ENCODE measurements at regions not wholly inside any gene's neighbourhood (a gene's known extent, or its start where the extent isn't known, plus 50 kb on each side); places are given as distances from the start of the nearest gene placed in this dataset.
A peak's percentile ranks its signal among the peaks of the same experiment; 100 is the strongest.

DNA sequence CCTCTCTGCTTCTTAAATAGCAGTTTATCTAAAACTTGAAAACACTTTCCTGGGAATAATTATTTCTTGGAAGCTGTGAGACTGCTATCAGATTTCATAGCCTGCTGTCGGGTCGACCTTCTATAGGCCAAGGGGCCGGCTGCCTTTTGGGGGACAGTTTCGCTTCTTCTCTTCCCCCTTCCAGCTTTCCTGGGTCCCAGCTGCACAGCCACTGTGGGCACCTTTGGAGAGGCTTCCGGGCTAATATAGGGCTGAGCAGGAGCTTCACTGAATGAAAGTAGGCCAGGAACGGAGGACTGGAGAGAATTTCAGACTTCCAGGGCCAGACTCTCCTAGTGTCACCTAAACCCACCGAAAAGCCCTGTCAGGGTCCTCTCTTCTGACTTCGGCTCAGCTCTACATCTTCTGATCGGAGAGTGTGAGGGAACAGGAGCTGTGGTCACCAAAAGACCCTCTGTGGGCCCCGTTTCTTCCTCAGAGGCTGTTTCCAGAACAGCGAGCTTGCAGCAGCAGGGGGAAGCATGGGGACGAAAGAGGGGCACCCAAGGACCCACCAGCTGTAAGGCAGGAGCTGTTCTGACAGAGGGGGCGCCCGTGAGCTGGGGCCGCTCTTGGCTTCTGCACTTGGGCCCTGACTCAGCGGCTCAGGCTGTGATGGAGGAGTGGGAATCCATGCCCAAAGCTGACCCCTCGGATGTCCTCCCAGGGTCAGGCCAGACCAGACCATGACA, 620.6 kb downstream of the BCOR start:
- intact Hi-C loops (cut with DNase I), result loop anchor here in 1 of 10 donors (10.0 kb wide), 1 partner anchor 618 kb away; the partner anchor contains the start of gene BCOR
- WGBS, 2 donors, result 56 to 74% methylated on average over 16 to 17 of the region's 17 CpGs

GRCh38 chrX:39477762-39478120, 620.0 kb downstream of the BCOR start:
- Histone ChIP-seq H3K9me3 (no peaks in the 10 kb centered on the region), H3K4me1 (peaks cover 0 to 30% (median 7%) of the 10 kb centered on the region in 9 donors), H3K27ac (peak overlapping the region in 8 of 10 donors; percentile 23 to 67 (median 62)), H3K27me3 (peaks cover 0 to 23% (median 0%) of the 10 kb centered on the region in 7 donors), H3K36me3 (no peaks in the 10 kb centered on the region), H3K4me3 (no peak overlapping the region)
- ATAC-seq, result peak; percentile 80 to 91 (median 88)
- TF ChIP-seq CTCF (IDR thresholded peaks at IDR 0.05), result no peak
- intact Hi-C loops (cut with DNase I), result loop anchor here in 1 of 10 donors (10.0 kb wide), 1 partner anchor 617 kb away; the partner anchor contains the start of gene BCOR
- DNase-seq, result peak; percentile 77 to 78
- 4 to 7% methylated on average over 15 of the region's 15 CpGs for WGBS, 2 donors

More for the DNA sequence above, 620.6 kb downstream of the BCOR start:
- H3K9me3 ChIP-seq, result no peaks in the 10 kb centered on the region
- peaks cover 0 to 30% (median 7%) of the 10 kb centered on the region in 9 donors for H3K4me1 ChIP-seq
- peak overlapping the region; percentile 16 to 67 (median 61) for H3K27ac ChIP-seq
- DNase-seq (no peak), ATAC-seq (peak in 2 of 8 donors; percentile 13 to 55)
- H3K36me3 ChIP-seq, result no peaks in the 10 kb centered on the region
- H3K4me3 ChIP-seq, result no peak overlapping the region
- H3K27me3 ChIP-seq, result peaks cover 0 to 23% (median 0%) of the 10 kb centered on the region in 7 donors
- TF ChIP-seq CTCF (IDR thresholded peaks at IDR 0.05), result peak in 6 of 9 donors; percentile 23 to 42 (median 30)

GRCh38 chrX:39479856-39480255, 617.9 kb downstream of the BCOR start:
- Histone ChIP-seq H3K4me3 (no peak overlapping the region), H3K9me3 (peaks cover 0 to 4% (median 0%) of the 10 kb centered on the region in 11 donors), H3K4me1 (peaks cover 0 to 30% (median 7%) of the 10 kb centered on the region in 9 donors), H3K27ac (no peak overlapping the region), H3K27me3 (peaks cover 0 to 8% (median 0%) of the 10 kb centered on the region in 7 donors), H3K36me3 (no peaks in the 10 kb centered on the region)
- DNase-seq, result no peak
- intact Hi-C loops (cut with DNase I), result loop anchor here in 2 of 10 donors (10.0 kb wide), 2 partner anchors 55 to 615 kb away; partner anchors contain the start of gene BCOR (in 1 of the 2)
- 91 to 98% methylated on average over 4 of the region's 4 CpGs for WGBS, 2 donors
- no peak for ATAC-seq
- no peak for TF ChIP-seq CTCF (IDR thresholded peaks at IDR 0.05)

- Histone ChIP-seq H3K36me3 (no peaks in the 10 kb centered on the region), H3K27ac (no peak overlapping the region), H3K27me3 (peaks cover 0 to 8% (median 0%) of the 10 kb centered on the region in 7 donors), H3K4me1 (peaks cover 0 to 22% (median 7%) of the 10 kb centered on the region in 9 donors), H3K4me3 (no peak overlapping the region), H3K9me3 (peaks cover 0 to 4% (median 0%) of the 10 kb centered on the region in 11 donors)
- intact Hi-C loops (cut with DNase I), result loop anchor here in 1 of 10 donors (10.0 kb wide), 1 partner anchor 56 kb away; no protein-coding TSS in a partner anchor
- peak in 1 of 8 donors; percentile 38 for ATAC-seq
- 29 to 58% methylated on average over 1 of the region's 1 CpG for WGBS, 2 donors
- no peak for TF ChIP-seq CTCF (IDR thresholded peaks at IDR 0.05)
- no peak for DNase-seq
Observed at GRCh38 chrX:39480963-39481362, 616.8 kb downstream of the BCOR start.

All from heart right ventricle (tissue), 16 donors.